GM19023 (cell line): ENCODE measurements at regions not wholly inside any gene's neighbourhood (a gene's known extent, or its start where the extent isn't known, plus 50 kb on each side); places are given as distances from the start of the nearest gene placed in this dataset.
"Not testable (repeated sequence)": the region's sequence is repeated elsewhere in the genome, so short reads cannot be mapped to it uniquely, and the experiment has no call there.

Source experiments
- ATAC-seq: cut with Tn5 transposase; IDR thresholded peaks from one replicate; pipeline ENCODE4 v1.9.1; 2021; ENCODE audit warnings: mild to moderate bottlenecking, moderate library complexity; ENCODE audit not compliant: unreplicated experiment

DNA sequence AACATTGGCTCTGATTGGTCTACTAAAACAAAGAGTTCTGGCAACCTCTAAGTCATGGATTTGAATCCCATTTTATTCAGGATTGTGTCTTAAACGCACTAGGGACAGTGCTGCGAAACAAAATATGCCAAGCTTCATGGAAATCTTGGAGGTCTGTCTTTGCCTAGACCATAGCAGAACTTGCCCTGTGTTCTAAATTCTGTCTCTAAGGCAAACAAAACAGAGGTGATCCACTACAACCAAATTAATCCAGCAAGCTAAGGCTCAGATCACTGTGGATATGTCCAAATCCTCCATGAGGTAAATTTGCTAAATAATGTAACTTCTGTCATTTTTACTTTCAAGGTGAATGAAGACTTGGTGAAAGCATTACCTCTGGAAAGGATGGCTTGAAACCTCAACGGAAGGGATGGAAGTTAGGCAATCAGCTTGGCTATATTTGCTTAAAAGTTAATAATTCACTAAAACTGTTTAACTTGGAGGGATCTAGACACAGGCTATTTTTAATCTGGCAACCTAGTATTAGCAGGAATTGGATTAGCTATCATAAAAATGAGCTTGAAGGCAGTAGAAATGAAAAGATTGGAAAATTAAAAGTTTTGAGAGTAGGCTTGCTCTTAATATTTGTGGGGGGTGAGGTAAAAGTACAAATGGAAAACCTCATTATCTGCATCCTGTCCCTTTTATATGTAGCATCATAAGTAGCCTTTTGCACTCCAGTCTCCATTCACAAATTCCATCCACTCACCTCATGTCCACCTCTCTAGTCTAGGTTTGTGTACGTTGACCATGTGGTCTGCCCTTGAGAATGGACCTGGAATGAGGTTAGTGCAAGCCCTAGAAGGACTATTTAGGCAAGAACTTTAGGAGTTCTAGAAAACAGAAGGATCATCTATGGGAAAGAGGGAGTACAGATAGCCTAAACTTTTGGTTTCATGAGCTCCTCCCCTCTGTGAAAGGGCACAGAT is 176.2 kb downstream of the SMC2 start:
- ATAC-seq = no peak

DNA sequence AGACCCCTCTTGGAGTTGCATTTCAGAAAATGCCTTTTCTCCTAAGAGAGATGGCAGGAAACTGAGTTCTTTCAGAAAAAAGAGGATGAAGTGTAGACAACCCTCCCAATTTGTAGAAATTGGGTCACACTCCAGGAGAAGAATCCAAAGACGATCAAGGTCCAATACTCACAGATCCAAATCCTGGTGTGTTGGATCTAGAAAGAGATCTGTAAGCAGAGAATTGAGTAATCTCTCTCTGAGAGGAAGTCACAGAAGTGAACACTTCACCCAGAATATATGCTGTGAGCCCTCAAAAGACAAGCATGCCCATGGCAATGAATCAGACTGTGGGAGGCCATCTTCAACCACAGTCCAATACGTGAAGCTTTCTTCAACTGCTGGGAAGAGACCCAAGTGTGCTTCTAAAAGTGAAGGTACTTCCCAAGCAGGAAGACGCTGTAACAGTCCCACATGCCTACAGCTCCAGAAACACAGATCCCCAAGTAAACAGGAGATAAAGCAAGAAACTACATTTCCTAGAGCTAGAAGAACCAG is 182.7 kb downstream of the SMC2 start:
- no peak for ATAC-seq

DNA sequence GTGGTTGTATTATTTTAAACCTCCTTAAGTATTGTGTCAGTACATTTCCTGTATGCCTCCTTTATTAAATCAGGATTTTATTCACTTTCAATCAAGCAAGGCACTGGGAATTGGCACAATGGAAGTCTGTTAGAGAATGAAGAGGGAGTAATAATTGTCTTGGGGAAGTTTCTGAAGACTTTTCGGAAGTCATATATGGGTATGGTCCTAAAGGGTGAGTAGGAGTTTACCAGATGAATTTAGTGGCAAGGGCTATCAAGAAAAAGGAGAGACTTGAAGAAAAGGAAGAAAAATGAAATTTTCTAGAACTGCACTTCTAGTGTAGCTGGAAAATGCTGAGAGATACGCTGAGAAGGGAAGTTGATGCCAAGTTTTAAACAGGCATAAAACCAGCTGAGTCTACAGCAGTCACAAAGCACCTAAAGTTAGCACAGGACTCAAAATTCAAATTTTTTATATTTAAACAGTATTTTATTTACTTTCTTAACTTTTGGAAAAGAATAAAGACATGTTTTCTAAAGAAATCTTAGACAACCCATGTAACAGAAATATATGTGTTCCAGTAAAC is 184.9 kb downstream of the SMC2 start:
- no peak for ATAC-seq

- ATAC-seq = no peak
Measured at GRCh38 chr9:104279535-104280177, 185.5 kb downstream of the SMC2 start.

DNA sequence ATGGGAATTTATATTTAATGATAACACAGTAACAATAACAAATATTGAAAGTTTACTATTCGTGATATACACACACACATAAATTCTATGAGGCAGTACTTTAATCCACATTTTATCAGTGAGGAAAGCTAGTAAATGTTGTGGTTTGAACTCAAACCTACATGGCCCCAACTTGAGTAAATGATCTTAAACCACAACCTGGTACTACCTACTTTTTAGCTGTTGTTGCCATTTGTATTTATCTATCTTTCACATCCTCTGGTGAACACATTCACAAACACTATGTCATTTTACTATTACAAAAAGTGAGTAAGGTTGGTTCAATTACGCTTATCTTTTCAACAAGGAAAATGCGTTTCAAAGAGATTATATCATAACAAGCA is 186.1 kb downstream of the SMC2 start:
- ATAC-seq = no peak

DNA sequence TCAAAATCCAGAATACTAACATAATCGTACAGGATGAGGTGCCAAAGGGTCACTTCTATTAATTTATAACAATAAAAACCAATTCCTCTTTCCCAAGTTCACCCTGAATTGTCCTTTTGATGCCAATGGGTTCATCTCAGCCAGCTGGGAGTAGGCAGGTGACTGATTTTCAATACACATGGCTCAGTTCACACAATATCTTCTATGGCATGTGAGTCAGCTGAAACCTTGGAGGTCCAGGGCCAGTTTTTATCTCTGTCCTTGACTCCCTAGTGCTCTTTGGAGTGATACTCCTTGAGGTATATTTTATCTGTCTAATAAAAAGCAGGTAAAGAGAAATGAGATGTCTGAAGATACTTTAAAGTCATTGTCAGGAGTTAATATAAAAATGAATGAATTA is 186.6 kb downstream of the SMC2 start:
- ATAC-seq = no peak

GRCh38 chr9:104286187-104286586 is 192.1 kb downstream of the SMC2 start:
- ATAC-seq = no peak

DNA sequence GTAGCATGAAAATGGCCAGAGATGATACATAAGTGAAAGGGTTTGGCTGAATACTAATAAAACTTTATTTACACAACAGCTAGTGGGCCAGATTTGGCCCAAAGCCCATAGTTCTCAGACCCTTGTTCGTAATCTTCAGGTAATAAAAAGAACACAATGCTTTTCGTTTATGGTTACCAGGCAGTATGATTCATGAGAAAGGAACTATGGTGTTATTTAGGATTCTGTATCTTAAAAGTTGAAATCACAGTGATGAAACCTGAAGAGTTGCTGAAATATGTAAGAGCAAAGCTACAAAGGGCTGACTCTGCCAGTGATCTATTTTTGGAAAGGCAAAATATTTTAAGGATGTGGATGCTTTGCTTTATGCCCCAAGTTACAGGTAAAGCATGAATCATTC is 192.7 kb downstream of the SMC2 start:
- no peak for ATAC-seq

- no peak for ATAC-seq
Measured at GRCh38 chr9:104287253-104287878, 193.3 kb downstream of the SMC2 start.

DNA sequence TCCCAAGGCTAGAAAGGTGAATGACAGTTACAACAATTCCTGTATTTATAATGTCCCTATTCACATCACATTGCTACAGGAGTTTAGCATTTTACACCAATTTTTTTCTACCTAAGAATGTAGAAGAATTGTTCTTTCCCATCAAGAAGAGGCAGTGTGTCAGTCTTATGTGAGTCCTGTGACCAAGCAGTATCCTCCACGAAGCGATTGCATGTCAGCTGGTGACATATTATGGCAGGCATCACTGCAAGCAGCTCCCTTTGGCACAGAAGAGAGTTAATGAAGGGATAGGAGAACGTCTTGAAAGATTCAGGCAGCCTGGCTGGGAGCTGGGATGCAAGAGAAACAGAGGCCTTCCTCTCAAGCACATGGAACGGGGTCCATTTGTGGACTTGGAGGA is 199.8 kb downstream of the SMC2 start:
- no peak for ATAC-seq

DNA sequence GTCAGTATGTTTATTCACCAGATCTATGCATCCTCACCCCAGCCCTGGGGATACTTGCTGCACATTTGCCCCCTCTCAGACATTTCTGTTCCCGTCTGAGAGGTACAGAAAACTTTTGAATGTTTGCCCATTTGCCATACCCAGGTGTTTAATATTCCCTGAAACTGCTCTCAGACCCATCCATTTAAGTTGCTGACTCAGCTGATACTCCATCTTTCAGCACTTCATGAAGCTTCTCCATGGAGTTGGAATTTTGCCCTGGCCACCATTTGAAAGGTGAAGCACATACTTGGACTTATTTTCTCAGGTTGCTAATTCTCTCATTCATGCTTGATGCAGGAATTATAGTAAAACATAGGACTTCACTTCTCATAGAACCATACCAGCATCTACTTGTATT is 203.9 kb upstream of the OR13F1 start:
- no peak for ATAC-seq

DNA sequence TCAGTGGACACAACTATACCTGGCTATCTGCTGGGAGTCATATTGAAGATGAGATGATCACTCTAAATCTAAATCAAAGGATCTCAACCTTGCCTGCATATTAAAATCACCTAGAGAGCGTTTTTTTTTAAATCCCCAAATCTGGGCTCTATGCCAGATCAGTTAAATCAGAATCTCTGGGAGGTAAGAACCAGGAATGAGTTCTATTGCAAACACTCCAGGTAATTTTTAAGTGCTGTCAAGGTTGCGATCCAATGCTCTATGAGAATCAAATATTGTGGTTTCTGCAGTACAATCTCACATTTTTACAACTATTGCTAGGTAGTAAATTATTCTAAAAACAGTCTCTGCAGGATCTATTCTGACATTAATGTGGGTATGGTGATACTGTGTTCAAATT is 202.3 kb upstream of the OR13F1 start:
- ATAC-seq = no peak

DNA sequence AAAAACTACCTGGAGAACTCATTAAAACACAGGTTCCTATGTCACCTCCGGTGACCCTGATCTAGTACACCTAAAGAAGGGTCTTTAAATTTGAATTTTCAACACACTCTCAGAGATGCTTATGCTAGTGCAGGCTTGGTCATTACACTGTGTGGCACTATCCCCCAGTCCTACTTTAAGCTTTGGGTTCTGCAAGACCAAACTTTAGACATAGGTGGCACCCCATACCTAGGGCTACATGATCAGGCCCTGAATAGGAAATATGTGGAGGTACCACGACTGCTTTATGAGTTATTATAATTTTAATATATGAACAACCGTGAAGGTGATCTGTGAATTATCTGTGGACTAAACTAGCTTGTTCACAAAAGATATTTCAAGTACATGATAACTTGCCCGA is 201.3 kb upstream of the OR13F1 start:
- no peak for ATAC-seq

- ATAC-seq = no peak
Measured at GRCh38 chr9:104304925-104305324, 199.1 kb upstream of the OR13F1 start.

- ATAC-seq = no peak
Measured at GRCh38 chr9:104313396-104314110, 190.5 kb upstream of the OR13F1 start.

- not testable (repeated sequence) for ATAC-seq
Measured at GRCh38 chr9:104316201-104317009, 187.7 kb upstream of the OR13F1 start.

DNA sequence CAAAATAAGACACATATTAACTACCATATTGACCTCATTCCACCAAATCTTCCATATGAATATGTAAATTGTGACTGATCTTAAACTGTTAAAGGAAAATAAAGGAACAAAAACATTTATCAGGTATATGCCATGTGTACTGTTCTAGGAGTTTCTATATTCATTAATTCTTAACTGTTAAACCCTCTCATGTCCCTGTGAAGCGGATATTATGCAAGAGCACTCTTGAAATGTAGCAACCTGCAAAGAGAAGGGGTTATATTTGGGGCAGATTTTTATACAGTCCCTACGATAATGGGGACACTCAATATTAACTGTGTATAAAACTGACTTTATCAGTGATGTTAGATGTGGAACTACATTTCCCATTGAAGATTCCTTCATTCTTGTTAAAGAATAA is 184.9 kb upstream of the OR13F1 start:
- ATAC-seq = no peak

GRCh38 chr9:104319685-104320084 is 184.4 kb upstream of the OR13F1 start:
- ATAC-seq = no peak

DNA sequence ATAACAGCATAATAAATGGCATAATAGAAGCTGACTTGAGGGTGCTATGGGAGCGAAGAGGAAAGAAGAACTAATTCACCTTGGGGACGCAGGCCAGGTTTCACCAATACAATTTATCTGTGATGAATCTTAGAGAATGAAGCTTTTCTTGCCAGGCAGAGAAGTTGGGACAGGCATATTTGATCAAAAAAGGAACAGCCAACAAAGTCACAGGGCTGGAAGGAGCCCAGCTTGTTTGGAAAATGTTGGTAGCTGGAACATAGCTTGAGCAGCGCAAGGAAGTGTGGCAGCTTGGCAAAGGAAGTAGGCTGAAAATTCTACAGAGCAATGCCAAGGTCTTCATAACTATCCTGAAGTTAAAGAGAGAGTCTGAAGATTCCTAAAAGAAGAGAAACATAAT is 181.5 kb upstream of the OR13F1 start:
- ATAC-seq = no peak
